ENCODE measurements at regions not wholly inside any gene's neighbourhood (a gene's known extent, or its start where the extent isn't known, plus 50 kb on each side); places are given as distances from the start of the nearest gene placed in this dataset.

DNA sequence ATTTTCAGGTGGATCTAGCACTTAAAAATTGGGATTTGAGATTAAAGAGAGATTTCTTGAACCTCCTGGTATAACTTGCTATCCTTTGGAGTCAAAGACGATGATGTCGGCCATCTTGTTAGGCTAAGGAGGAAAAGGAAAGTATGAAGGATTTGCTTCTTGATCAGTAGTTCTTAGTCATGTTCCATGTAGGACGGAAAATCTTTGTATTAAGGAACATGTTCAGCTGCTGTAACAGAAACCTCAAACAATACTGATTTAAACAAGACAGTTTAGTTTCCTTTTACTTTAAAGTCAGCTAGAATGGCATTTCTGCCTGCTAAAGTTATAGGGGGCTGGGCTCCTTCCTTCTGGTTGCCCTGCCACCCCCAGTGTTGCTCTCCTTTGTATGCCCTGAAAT lies 56.4 kb upstream of the MGAT5 start (continued):
- no peak for TF ChIP-seq ZNF462 (CRISPR knock-in tag; IDR thresholded peaks at IDR 0.05)
- TF ChIP-seq CREB1 (CRISPR knock-in tag; IDR thresholded peaks at IDR 0.05; ENCODE audit: low read depth) = no peak
- no peak for TF ChIP-seq EZH2 (IDR thresholded peaks at IDR 0.05; ENCODE audit: low read depth, unreplicated experiment)
- no peak for TF ChIP-seq REST (IDR thresholded peaks at IDR 0.05; ENCODE audit: unreplicated experiment)
- TF ChIP-seq STAT1 (IDR thresholded peaks at IDR 0.05; ENCODE audit: unreplicated experiment) = no peak
- TF ChIP-seq, protein P1, sequence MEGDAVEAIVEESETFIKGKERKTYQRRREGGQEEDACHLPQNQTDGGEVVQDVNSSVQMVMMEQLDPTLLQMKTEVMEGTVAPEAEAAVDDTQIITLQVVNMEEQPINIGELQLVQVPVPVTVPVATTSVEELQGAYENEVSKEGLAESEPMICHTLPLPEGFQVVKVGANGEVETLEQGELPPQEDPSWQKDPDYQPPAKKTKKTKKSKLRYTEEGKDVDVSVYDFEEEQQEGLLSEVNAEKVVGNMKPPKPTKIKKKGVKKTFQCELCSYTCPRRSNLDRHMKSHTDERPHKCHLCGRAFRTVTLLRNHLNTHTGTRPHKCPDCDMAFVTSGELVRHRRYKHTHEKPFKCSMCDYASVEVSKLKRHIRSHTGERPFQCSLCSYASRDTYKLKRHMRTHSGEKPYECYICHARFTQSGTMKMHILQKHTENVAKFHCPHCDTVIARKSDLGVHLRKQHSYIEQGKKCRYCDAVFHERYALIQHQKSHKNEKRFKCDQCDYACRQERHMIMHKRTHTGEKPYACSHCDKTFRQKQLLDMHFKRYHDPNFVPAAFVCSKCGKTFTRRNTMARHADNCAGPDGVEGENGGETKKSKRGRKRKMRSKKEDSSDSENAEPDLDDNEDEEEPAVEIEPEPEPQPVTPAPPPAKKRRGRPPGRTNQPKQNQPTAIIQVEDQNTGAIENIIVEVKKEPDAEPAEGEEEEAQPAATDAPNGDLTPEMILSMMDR (conservative IDR thresholded peaks at IDR 0.05; ENCODE audit: low read depth in 2 of 2) = no peak
- no peak for TF ChIP-seq ZNF114 (CRISPR knock-in tag; IDR thresholded peaks at IDR 0.05)
- no peak for TF ChIP-seq JUNB (IDR thresholded peaks at IDR 0.05; ENCODE audit: unreplicated experiment)
- TF ChIP-seq EZH2phosphoT487 (IDR thresholded peaks at IDR 0.05; ENCODE audit: unreplicated experiment) = no peak

Data from GM23338 (cell line).